ENCODE measurements at regions not wholly inside any gene's neighbourhood (a gene's known extent, or its start where the extent isn't known, plus 50 kb on each side); places are given as distances from the start of the nearest gene placed in this dataset.

DNA sequence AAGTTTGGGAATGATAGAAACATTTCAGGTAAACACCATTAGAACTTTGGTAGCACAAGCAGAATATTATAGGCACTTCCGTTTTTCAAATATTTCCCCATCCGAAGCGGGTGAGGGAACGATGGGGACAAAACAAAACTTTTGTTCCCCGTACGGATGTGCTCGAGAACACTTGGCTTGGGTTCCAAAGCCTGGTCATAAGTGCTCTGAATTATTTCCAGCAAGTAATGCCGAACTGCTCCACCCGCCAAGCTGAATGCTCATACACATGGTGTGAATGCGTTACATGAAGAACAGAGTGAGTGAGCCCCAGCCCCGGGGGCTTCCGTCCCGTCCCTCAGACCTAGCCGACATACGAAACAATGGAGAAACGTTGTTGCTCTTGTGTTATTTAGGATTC, 438.2 kb upstream of the ARRDC4 start:
- TF ChIP-seq, protein P1, sequence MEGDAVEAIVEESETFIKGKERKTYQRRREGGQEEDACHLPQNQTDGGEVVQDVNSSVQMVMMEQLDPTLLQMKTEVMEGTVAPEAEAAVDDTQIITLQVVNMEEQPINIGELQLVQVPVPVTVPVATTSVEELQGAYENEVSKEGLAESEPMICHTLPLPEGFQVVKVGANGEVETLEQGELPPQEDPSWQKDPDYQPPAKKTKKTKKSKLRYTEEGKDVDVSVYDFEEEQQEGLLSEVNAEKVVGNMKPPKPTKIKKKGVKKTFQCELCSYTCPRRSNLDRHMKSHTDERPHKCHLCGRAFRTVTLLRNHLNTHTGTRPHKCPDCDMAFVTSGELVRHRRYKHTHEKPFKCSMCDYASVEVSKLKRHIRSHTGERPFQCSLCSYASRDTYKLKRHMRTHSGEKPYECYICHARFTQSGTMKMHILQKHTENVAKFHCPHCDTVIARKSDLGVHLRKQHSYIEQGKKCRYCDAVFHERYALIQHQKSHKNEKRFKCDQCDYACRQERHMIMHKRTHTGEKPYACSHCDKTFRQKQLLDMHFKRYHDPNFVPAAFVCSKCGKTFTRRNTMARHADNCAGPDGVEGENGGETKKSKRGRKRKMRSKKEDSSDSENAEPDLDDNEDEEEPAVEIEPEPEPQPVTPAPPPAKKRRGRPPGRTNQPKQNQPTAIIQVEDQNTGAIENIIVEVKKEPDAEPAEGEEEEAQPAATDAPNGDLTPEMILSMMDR (IDR thresholded peaks at IDR 0.05; ENCODE audit: borderline replicate concordance, extremely low read depth, low read length, poor library complexity, severe bottlenecking) = no peak
- TF ChIP-seq EZH2 (IDR thresholded peaks at IDR 0.05; ENCODE audit: borderline replicate concordance, low read depth, low read length, severe bottlenecking) = no peak
- ATAC-seq (ENCODE audit: insufficient read depth, low read depth) = no peak

DNA sequence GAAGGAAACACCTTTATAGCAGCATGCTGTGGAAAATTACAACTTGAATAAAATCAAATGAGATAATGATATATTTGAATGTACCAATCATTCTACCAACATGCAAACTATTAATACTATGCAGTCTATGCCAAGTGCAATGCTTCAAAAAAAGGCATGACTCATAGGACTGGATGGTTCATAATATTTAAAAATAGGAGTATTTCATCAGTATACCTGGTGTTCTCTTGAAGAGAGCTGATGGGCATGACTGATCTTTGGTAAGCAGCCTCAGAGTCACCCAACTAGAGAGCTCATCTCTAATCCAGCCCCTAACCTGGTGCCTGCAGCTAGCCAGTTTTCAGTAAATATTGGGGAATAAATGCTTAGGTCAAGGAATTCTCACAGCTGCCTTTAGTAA, 434.7 kb upstream of the ARRDC4 start:
- Histone ChIP-seq H3K27ac (ENCODE audit: low read length) (no peak overlapping the region), H3K9me3 (ENCODE audit: insufficient read depth, low read length, severe bottlenecking) (no peaks in the 10 kb centered on the region)
- TF ChIP-seq, protein P1 (IDR thresholded peaks at IDR 0.05; ENCODE audit: borderline replicate concordance, extremely low read depth, low read length, poor library complexity, severe bottlenecking) = no peak
- TF ChIP-seq EZH2 (IDR thresholded peaks at IDR 0.05; ENCODE audit: borderline replicate concordance, low read depth, low read length, severe bottlenecking) = no peak

More for the DNA sequence above, 438.2 kb upstream of the ARRDC4 start:
- Histone ChIP-seq H3K9ac (ENCODE audit: low read depth, low read length) (no peak overlapping the region), H3K4me2 (ENCODE audit: insufficient read depth, low read length) (no peak overlapping the region), H3K4me3 (ENCODE audit: low read depth in 1 of 2, low read length in 2 of 2) (no peak overlapping the region), H3K27me3 (ENCODE audit: insufficient read depth, low read length, poor library complexity) (no peaks in the 10 kb centered on the region), H2AFZ (ENCODE audit: low read depth, low read length) (no peak overlapping the region), H4K20me1 (ENCODE audit: insufficient read depth, low read length) (no peaks in the 10 kb centered on the region), H3K9me3 (ENCODE audit: insufficient read depth, low read length, severe bottlenecking) (no peaks in the 10 kb centered on the region), H3K4me1 (ENCODE audit: insufficient read depth, low read length) (no peaks in the 10 kb centered on the region), H3K79me2 (ENCODE audit: insufficient read depth, low read length) (no peaks in the 10 kb centered on the region), H3K36me3 (ENCODE audit: insufficient read depth, low read length) (no peaks in the 10 kb centered on the region), H3K27ac (ENCODE audit: low read length) (no peak overlapping the region)
- no peak for DNase-seq

DNA sequence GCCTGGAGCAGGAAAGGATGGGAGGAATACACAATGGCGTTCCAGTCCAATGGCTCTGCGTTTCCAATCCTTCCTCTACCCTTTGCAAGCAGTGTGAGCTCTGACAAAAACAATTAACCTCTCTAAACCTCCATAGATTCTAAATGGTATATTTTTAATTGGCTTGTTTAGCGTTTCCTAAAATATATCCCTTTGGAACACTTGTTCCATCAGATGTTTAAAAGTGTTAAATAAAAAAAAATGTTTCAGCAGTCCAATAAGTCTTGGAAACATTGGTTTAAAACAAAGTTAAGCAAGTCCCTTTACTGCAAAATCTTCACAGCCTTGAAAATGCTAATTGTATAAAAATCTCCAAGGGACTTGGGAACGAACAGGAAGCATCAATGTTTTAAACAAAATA, 432.3 kb upstream of the ARRDC4 start:
- no peak overlapping the region for H3K9ac ChIP-seq (ENCODE audit: low read depth, low read length)
- peaks cover 4% of the 10 kb centered on the region for H3K27me3 ChIP-seq (ENCODE audit: insufficient read depth, low read length, poor library complexity)
- no peak for TF ChIP-seq EZH2 (IDR thresholded peaks at IDR 0.05; ENCODE audit: borderline replicate concordance, low read depth, low read length, severe bottlenecking)
- TF ChIP-seq, protein P1 (IDR thresholded peaks at IDR 0.05; ENCODE audit: borderline replicate concordance, extremely low read depth, low read length, poor library complexity, severe bottlenecking) = no peak
- no peak overlapping the region for H3K27ac ChIP-seq (ENCODE audit: low read length)
- DNase-seq = no peak
- no peak overlapping the region for H2AFZ ChIP-seq (ENCODE audit: low read depth, low read length)
- no peaks in the 10 kb centered on the region for H3K36me3 ChIP-seq (ENCODE audit: insufficient read depth, low read length)
- no peaks in the 10 kb centered on the region for H3K4me1 ChIP-seq (ENCODE audit: insufficient read depth, low read length)
- H3K4me2 ChIP-seq (ENCODE audit: insufficient read depth, low read length) = no peak overlapping the region
- no peaks in the 10 kb centered on the region for H3K9me3 ChIP-seq (ENCODE audit: insufficient read depth, low read length, severe bottlenecking)
- H3K79me2 ChIP-seq (ENCODE audit: insufficient read depth, low read length) = no peaks in the 10 kb centered on the region
- no peak for ATAC-seq (ENCODE audit: insufficient read depth, low read depth)
- H4K20me1 ChIP-seq (ENCODE audit: insufficient read depth, low read length) = no peaks in the 10 kb centered on the region
- no peak overlapping the region for H3K4me3 ChIP-seq (ENCODE audit: low read depth in 1 of 2, low read length in 2 of 2)

More for the DNA sequence above, 434.7 kb upstream of the ARRDC4 start:
- ATAC-seq (ENCODE audit: insufficient read depth, low read depth) = no peak
- no peaks in the 10 kb centered on the region for H3K27me3 ChIP-seq (ENCODE audit: insufficient read depth, low read length, poor library complexity)
- H4K20me1 ChIP-seq (ENCODE audit: insufficient read depth, low read length) = no peaks in the 10 kb centered on the region
- no peaks in the 10 kb centered on the region for H3K4me1 ChIP-seq (ENCODE audit: insufficient read depth, low read length)
- H3K4me3 ChIP-seq (ENCODE audit: low read depth in 1 of 2, low read length in 2 of 2) = no peak overlapping the region
- no peak overlapping the region for H3K4me2 ChIP-seq (ENCODE audit: insufficient read depth, low read length)
- H3K9ac ChIP-seq (ENCODE audit: low read depth, low read length) = no peak overlapping the region
- DNase-seq = no peak
- H2AFZ ChIP-seq (ENCODE audit: low read depth, low read length) = no peak overlapping the region
- H3K36me3 ChIP-seq (ENCODE audit: insufficient read depth, low read length) = no peaks in the 10 kb centered on the region
- H3K79me2 ChIP-seq (ENCODE audit: insufficient read depth, low read length) = no peaks in the 10 kb centered on the region

DNA sequence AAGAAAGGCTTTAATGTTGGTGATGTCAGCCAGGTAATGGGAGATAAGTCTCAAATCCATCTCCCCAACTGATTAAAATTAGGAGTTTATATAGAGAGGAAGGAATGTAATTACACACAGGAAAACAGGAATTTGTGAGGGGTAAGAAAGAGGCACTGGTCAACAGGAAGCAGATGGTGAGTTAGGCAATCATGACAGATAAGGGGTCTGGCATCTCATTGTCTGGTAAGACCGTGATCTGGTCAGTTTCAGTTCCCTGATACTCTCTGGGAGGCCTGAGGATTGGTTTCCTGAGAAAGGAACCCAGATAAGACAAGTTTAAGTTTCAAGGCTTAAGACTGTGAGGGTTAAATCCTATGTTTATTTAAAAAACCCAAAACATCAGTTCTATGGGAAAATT, 414.7 kb upstream of the ARRDC4 start:
- no peak for ATAC-seq (ENCODE audit: insufficient read depth, low read depth)
- TF ChIP-seq EZH2 (IDR thresholded peaks at IDR 0.05; ENCODE audit: borderline replicate concordance, low read depth, low read length, severe bottlenecking) = no peak
- TF ChIP-seq, protein P1 (IDR thresholded peaks at IDR 0.05; ENCODE audit: borderline replicate concordance, extremely low read depth, low read length, poor library complexity, severe bottlenecking) = no peak

More for the DNA sequence above, 414.7 kb upstream of the ARRDC4 start:
- no peak overlapping the region for H3K9ac ChIP-seq (ENCODE audit: low read depth, low read length)
- H3K9me3 ChIP-seq (ENCODE audit: insufficient read depth, low read length, severe bottlenecking) = no peaks in the 10 kb centered on the region
- H4K20me1 ChIP-seq (ENCODE audit: insufficient read depth, low read length) = no peaks in the 10 kb centered on the region
- no peaks in the 10 kb centered on the region for H3K36me3 ChIP-seq (ENCODE audit: insufficient read depth, low read length)
- no peaks in the 10 kb centered on the region for H3K4me1 ChIP-seq (ENCODE audit: insufficient read depth, low read length)
- no peak overlapping the region for H3K4me3 ChIP-seq (ENCODE audit: low read depth in 1 of 2, low read length in 2 of 2)
- H3K4me2 ChIP-seq (ENCODE audit: insufficient read depth, low read length) = no peak overlapping the region
- H3K27ac ChIP-seq (ENCODE audit: low read length) = no peak overlapping the region
- no peak overlapping the region for H2AFZ ChIP-seq (ENCODE audit: low read depth, low read length)
- no peaks in the 10 kb centered on the region for H3K79me2 ChIP-seq (ENCODE audit: insufficient read depth, low read length)
- no peak for DNase-seq
- H3K27me3 ChIP-seq (ENCODE audit: insufficient read depth, low read length, poor library complexity) = no peaks in the 10 kb centered on the region
